ENCODE measurements at regions not wholly inside any gene's neighbourhood (a gene's known extent, or its start where the extent isn't known, plus 50 kb on each side); places are given as distances from the start of the nearest gene placed in this dataset.

GRCh38 chr3:21013566-21013965 is 737.4 kb downstream of the ZNF385D start:
- ChIA-PET CTCF (no interaction called here), POLR2A (ENCODE audit: low non-redundant PET) (no interaction called here)
- Histone ChIP-seq H3K9me3 (ENCODE audit: low read depth, low read length, poor library complexity, severe bottlenecking) (peaks cover 18% of the 10 kb centered on the region), H3K4me1 (ENCODE audit: insufficient read depth, low read length, poor library complexity, severe bottlenecking) (no peaks in the 10 kb centered on the region), H3K27me3 (replicated peaks; ENCODE audit: insufficient read depth, low read depth, low read length, poor library complexity) (no peaks in the 10 kb centered on the region), H3K27ac (ENCODE audit: low read depth, low read length, poor library complexity, severe bottlenecking) (no peak overlapping the region), H3K36me3 (ENCODE audit: insufficient read depth, low read length, poor library complexity, severe bottlenecking) (no peaks in the 10 kb centered on the region), H3K4me3 (ENCODE audit: low read depth, low read length, poor library complexity, severe bottlenecking) (no peak overlapping the region)
- TF ChIP-seq, protein P1, sequence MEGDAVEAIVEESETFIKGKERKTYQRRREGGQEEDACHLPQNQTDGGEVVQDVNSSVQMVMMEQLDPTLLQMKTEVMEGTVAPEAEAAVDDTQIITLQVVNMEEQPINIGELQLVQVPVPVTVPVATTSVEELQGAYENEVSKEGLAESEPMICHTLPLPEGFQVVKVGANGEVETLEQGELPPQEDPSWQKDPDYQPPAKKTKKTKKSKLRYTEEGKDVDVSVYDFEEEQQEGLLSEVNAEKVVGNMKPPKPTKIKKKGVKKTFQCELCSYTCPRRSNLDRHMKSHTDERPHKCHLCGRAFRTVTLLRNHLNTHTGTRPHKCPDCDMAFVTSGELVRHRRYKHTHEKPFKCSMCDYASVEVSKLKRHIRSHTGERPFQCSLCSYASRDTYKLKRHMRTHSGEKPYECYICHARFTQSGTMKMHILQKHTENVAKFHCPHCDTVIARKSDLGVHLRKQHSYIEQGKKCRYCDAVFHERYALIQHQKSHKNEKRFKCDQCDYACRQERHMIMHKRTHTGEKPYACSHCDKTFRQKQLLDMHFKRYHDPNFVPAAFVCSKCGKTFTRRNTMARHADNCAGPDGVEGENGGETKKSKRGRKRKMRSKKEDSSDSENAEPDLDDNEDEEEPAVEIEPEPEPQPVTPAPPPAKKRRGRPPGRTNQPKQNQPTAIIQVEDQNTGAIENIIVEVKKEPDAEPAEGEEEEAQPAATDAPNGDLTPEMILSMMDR (conservative IDR thresholded peaks at IDR 0.05; ENCODE audit: low read depth, low read length): no peak
- TF ChIP-seq EZH2 (IDR thresholded peaks at IDR 0.05; ENCODE audit: borderline replicate concordance, low read depth, low read length, poor library complexity, severe bottlenecking): no peak
- BruUV-seq (replicated peaks): no TSS peak
- DNase-seq (ENCODE audit: low spot score): no peak
- intact Hi-C loops (cut with micrococcal nuclease; ENCODE audit: unreplicated experiment): no loop called here

GRCh38 chr3:20999661-21000060 is 751.3 kb downstream of the ZNF385D start:
- no peak for DNase-seq (ENCODE audit: low spot score)
- ChIA-PET CTCF (no interaction called here), POLR2A (ENCODE audit: low non-redundant PET) (no interaction called here)
- intact Hi-C loops (cut with micrococcal nuclease; ENCODE audit: unreplicated experiment): no loop called here
- Histone ChIP-seq H3K4me1 (ENCODE audit: insufficient read depth, low read length, poor library complexity, severe bottlenecking) (no peaks in the 10 kb centered on the region), H3K27me3 (replicated peaks; ENCODE audit: insufficient read depth, low read depth, low read length, poor library complexity) (no peaks in the 10 kb centered on the region), H3K36me3 (ENCODE audit: insufficient read depth, low read length, poor library complexity, severe bottlenecking) (no peaks in the 10 kb centered on the region), H3K4me3 (ENCODE audit: low read depth, low read length, poor library complexity, severe bottlenecking) (no peak overlapping the region), H3K27ac (ENCODE audit: low read depth, low read length, poor library complexity, severe bottlenecking) (no peak overlapping the region), H3K9me3 (ENCODE audit: low read depth, low read length, poor library complexity, severe bottlenecking) (peaks cover 21% of the 10 kb centered on the region)
- no TSS peak for BruUV-seq (replicated peaks)
- TF ChIP-seq, protein P1 (conservative IDR thresholded peaks at IDR 0.05; ENCODE audit: low read depth, low read length): no peak
- no peak for TF ChIP-seq EZH2 (IDR thresholded peaks at IDR 0.05; ENCODE audit: borderline replicate concordance, low read depth, low read length, poor library complexity, severe bottlenecking)

DNA sequence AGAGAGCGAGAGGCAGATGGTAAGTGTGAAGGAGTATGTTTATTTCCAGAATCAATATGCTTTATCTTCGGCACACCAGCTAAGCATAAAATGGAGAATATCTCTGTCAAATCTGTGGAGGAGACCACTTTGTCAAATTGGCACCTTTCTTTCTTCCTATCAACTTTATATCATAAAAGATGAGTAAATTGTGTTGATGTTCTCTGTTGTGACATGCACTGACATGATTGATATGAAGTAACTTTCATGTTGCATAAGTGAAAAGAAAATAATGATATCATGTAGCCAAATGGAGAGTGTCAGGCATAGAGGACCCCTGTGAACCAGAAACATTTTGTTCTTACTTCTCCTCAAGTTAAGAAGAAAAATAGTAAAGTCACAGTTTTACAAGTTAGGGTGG is 753.8 kb downstream of the ZNF385D start:
- Histone ChIP-seq H3K36me3 (ENCODE audit: insufficient read depth, low read length, poor library complexity, severe bottlenecking) (no peaks in the 10 kb centered on the region), H3K4me3 (ENCODE audit: low read depth, low read length, poor library complexity, severe bottlenecking) (no peak overlapping the region), H3K9me3 (ENCODE audit: low read depth, low read length, poor library complexity, severe bottlenecking) (peaks cover 21% of the 10 kb centered on the region), H3K27me3 (replicated peaks; ENCODE audit: insufficient read depth, low read depth, low read length, poor library complexity) (no peaks in the 10 kb centered on the region), H3K4me1 (ENCODE audit: insufficient read depth, low read length, poor library complexity, severe bottlenecking) (no peaks in the 10 kb centered on the region), H3K27ac (ENCODE audit: low read depth, low read length, poor library complexity, severe bottlenecking) (no peak overlapping the region)
- TF ChIP-seq EZH2 (IDR thresholded peaks at IDR 0.05; ENCODE audit: borderline replicate concordance, low read depth, low read length, poor library complexity, severe bottlenecking): no peak
- TF ChIP-seq, protein P1 (conservative IDR thresholded peaks at IDR 0.05; ENCODE audit: low read depth, low read length): no peak
- BruUV-seq (replicated peaks): no TSS peak
- intact Hi-C loops (cut with micrococcal nuclease; ENCODE audit: unreplicated experiment): no loop called here
- DNase-seq (ENCODE audit: low spot score): no peak
- ChIA-PET CTCF (no interaction called here), POLR2A (ENCODE audit: low non-redundant PET) (no interaction called here)

All from A673 (cell line).